HEK293 (cell line): ENCODE measurements at regions not wholly inside any gene's neighbourhood (a gene's known extent, or its start where the extent isn't known, plus 50 kb on each side); places are given as distances from the start of the nearest gene placed in this dataset.

Source experiments
- BCL11A ChIP-seq: fragments of 450-650 bp; formaldehyde crosslinking; IDR thresholded peaks from 2 replicates; pipeline ENCODE4 v1.5.1; 2016; ENCODE audit warnings: low read depth, missing biosample characterization, missing genetic modification characterization
- PATZ1 ChIP-seq: fragments of 450-650 bp; formaldehyde crosslinking; IDR thresholded peaks from 2 replicates; pipeline ENCODE4 v1.5.1; 2016; ENCODE audit warnings: missing biosample characterization, missing genetic modification characterization
- TRIM28 ChIP-seq: IDR thresholded peaks from 2 replicates; pipeline ENCODE4 v1.6.1; 2011; ENCODE audit warnings: low read length, control low read depth, borderline replicate concordance
- YY2 ChIP-seq: fragments of 450-650 bp; formaldehyde crosslinking; IDR thresholded peaks from 2 replicates; pipeline ENCODE4 v1.5.1; 2016; ENCODE audit warnings: missing biosample characterization, missing genetic modification characterization
- ZBTB8A ChIP-seq: fragments of 450-650 bp; formaldehyde crosslinking; IDR thresholded peaks from 2 replicates; pipeline ENCODE4 v1.5.1; 2016; ENCODE audit warnings: missing biosample characterization, missing genetic modification characterization
- ZNF24 ChIP-seq: fragments of 450-650 bp; formaldehyde crosslinking; IDR thresholded peaks from 2 replicates; pipeline ENCODE4 v1.5.1; 2016; ENCODE audit warnings: missing biosample characterization, missing genetic modification characterization
- TF ChIP-seq, protein P1 (sequence below): fragments of 450-650 bp; formaldehyde crosslinking; IDR thresholded peaks from 2 replicates; pipeline ENCODE4 v1.5.1; 2016; ENCODE audit warnings: missing biosample characterization, missing genetic modification characterization

DNA sequence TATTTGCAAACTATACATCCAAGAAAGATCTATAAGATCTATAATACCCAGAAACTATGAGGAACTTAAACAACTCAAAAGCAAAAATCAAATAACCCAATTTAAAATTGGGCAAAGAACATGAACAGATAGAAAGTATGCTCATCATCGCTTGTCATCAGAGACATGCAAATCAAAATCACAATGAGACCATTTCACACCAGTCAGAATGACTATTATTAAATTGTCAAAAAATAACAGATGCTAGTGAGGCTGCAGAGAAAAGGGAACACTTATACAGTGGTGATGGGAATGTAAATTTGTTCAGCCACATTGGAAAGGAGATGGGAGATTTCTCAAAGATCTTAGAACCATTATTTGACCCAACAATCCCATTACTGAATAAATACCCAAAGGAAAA is 1451.7 kb upstream of the ADGRL3 start:
- TF ChIP-seq, protein P1, sequence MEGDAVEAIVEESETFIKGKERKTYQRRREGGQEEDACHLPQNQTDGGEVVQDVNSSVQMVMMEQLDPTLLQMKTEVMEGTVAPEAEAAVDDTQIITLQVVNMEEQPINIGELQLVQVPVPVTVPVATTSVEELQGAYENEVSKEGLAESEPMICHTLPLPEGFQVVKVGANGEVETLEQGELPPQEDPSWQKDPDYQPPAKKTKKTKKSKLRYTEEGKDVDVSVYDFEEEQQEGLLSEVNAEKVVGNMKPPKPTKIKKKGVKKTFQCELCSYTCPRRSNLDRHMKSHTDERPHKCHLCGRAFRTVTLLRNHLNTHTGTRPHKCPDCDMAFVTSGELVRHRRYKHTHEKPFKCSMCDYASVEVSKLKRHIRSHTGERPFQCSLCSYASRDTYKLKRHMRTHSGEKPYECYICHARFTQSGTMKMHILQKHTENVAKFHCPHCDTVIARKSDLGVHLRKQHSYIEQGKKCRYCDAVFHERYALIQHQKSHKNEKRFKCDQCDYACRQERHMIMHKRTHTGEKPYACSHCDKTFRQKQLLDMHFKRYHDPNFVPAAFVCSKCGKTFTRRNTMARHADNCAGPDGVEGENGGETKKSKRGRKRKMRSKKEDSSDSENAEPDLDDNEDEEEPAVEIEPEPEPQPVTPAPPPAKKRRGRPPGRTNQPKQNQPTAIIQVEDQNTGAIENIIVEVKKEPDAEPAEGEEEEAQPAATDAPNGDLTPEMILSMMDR (tag by site-specific recombination): no peak
- no peak for TF ChIP-seq YY2 (tag by site-specific recombination)
- no peak for TF ChIP-seq BCL11A (tag by site-specific recombination)
- TF ChIP-seq PATZ1 (tag by site-specific recombination): no peak
- TF ChIP-seq ZBTB8A: no peak
- no peak for TF ChIP-seq TRIM28
- no peak for TF ChIP-seq ZNF24 (tag by site-specific recombination)
